Amniotic stem cell (primary cell): ENCODE measurements at regions not wholly inside any gene's neighbourhood (a gene's known extent, or its start where the extent isn't known, plus 50 kb on each side); places are given as distances from the start of the nearest gene placed in this dataset.

Experiments used
- DNase-seq: peaks from one replicate; lab custom pipeline; 2025; lab: John Stamatoyannopoulos, UW

GRCh38 chr9:106602344-106602743 is 260.6 kb upstream of the ZNF462 start:
- no peak for DNase-seq

- DNase-seq: no peak
These were observed 249.7 kb upstream of the ZNF462 start for GRCh38 chr9:106613250-106613737.

- DNase-seq: no peak
These were observed 247.7 kb upstream of the ZNF462 start for GRCh38 chr9:106615118-106615889.

DNA sequence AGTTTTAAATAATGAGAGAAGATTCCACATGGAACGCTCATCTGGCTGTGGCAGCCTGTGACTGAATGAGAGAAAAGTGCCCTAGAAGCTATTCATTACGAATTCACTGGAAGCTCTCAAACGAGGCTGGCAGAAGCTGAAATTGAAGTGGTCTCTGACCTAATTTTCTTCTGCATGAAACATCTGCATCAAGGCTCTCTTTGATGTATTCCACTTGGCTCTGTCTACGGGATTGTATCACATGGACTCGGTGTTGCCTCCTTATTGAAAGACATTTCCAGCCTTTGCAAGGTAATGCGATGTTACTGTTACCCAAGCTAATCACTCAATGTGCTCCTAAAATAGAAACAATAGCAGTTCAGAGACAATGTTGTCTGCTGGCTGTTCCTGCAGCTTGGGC is 246.9 kb upstream of the ZNF462 start:
- no peak for DNase-seq

DNA sequence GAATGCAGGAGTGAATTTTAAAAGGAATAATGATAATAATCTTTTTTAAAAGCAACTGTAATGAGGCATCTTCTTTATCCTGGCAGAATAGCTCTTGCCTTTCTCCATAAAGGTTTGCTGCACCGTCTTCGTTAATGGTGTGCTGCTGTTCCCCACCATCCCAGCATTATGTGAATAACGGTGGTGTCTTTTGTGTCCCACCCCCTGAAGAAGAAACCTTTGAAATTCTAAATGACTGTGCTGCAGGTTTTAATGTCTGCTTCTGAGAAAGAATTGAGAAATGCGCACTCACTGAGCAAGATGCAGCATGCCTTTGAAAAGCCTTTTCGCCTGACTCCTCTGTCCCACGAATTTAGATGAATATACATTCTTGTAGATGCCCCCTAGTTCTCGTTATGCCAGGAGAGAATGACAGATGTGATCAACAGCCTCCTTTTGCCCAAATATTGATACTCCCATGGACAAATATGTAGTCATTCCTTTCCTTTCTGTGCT is 246.1 kb upstream of the ZNF462 start:
- DNase-seq: no peak

DNA sequence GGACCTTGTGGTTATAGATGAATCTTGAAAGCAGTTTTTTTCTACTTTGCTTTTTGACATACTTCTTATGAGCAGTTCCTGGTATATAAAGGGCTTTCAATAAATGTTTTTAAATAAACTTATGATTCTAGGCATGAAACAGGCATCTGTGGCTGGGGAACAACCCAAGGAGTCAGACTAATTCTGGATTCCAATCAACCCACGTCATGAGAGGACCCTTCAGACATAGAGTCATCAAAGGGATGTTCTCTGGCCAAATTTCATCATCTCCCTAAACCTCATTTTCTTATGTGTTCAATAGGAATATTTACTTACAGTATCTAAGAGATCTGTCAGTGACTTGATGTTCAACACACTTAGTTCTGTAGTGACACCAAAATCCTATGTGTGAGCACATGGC is 243.8 kb upstream of the ZNF462 start:
- DNase-seq: no peak

DNA sequence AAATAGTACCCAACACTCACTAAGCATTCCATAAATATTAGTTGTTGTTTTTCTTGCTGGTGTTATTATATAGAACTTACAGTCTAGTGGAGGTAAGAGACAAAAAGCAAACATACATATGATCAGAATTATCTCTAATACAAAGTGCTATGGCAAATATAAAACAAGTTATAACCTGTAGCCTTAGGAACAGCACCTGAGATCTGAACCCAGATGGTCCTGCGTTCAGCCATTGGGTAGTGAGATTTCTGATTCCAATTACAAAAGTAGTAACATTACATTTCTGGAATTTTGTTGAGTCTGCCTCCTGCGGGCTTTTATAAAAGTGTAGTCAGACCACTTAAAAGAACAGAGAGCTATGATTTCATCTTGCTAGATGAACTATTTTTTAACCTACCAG is 242.9 kb upstream of the ZNF462 start:
- no peak for DNase-seq

DNA sequence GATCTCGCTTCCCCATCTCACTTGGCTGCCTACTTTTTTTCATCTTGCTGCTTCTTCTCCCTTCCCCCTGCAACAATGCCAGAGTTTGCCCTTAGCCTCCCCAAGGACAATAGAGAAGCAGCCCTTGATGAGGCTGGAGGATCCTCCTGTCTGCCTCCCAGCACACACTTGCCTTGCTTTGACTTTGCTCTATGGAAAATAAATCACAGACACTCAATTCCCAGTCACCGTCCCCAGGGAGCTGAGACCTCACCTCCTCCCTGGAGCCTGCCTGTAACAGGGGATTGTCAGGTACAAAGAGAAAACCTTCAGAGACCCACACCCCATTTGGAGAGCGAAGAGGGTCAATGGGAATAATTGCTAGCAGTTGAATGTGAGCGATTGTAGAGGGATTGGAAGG is 242.1 kb upstream of the ZNF462 start:
- no peak for DNase-seq

- DNase-seq: no peak
These were observed 241.4 kb upstream of the ZNF462 start for GRCh38 chr9:106621313-106622163.

DNA sequence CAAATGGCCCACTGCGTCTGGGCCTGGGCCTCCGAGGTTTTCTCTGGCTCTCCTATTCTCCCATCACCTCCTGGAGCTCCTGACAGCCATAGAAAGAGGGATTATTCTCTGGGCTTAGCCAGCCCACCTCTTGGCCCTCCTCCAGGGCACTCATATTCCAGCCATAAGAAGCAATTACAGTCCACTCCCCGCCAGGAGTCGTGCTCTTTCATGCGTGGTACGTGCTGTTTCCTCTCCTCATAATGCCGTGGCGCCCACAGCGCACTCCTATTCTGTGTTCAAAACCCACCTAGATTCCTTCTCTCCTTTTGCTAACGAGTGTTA is 240.8 kb upstream of the ZNF462 start:
- DNase-seq: no peak

GRCh38 chr9:106623558-106623957 is 239.4 kb upstream of the ZNF462 start:
- DNase-seq: no peak

- no peak for DNase-seq
These were observed 237.6 kb upstream of the ZNF462 start for GRCh38 chr9:106625259-106625789.

GRCh38 chr9:106626936-106627335 is 236.0 kb upstream of the ZNF462 start:
- DNase-seq: no peak

DNA sequence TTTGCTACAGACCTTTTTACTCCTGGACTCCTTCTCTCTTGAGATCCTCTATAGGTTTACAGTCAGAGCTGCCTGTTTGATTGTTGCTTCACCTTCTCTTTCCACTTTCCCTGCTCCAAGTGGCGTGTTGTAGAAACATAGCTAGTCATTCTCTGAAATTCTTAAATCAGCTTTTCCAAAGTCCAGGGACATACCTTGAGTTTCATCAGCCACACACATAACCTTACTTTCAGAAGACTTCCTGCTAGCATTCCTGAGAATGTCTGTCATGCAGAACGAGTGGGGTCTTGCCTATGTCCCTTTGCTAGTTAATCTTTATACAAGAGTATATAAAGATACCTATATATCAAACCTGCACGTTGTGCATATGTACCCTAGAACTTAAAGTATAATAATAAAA is 230.3 kb upstream of the ZNF462 start:
- no peak for DNase-seq

- DNase-seq: no peak
These were observed 228.8 kb upstream of the ZNF462 start for GRCh38 chr9:106634183-106634582.

DNA sequence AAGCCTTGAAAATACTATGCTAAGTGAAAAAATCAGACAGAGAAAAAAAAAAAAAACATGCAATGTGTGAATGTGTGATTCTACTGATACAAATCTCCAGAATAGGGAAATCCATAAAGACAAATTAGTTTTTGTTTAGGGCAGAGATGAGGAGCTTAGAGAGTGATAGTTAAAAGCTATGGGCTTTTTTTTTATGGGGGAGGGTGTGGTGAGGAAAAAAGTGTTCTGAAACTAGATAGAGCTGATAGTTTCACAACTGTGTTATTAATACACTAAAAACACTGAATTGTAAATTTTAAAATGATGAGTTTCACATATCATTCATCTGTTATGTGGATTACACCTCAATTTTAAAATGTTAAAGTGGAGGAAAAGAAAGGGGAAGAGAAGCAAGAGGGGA is 228.3 kb upstream of the ZNF462 start:
- no peak for DNase-seq

GRCh38 chr9:106637486-106637885 is 225.5 kb upstream of the ZNF462 start:
- no peak for DNase-seq

DNA sequence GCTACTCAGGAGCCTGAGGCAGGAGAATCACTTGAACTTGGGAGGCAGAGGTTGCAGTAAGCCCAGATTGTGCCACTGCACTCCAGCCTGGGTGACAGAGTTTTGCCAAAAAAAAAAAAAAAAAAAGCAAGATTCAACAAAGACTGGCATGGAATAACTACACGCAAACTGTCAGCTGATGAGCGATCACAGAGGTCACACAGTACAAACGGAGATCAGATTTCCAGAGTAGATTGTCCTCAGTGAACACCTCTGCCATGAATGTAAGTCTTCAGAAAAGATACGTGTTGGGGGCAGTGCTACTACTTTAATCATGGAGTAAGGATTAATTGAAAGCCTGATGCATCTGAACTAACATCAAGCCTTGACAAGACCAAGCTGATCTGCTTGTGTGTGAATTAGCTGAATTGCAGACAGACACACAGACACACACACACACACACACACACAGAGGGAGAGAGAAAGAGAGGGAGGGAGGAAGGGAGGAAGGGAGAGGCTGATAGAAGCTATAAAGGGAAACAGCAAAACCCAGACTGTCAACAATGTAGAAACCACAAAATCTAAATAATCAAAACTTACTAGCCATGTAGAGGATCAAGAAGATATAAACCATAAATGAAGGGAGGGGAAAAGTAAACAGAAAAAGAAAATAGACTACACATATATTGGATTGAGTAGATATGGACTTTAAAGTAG is 222.9 kb upstream of the ZNF462 start:
- no peak for DNase-seq

GRCh38 chr9:106643211-106643930 is 219.6 kb upstream of the ZNF462 start:
- no peak for DNase-seq

GRCh38 chr9:106644661-106645060 is 218.3 kb upstream of the ZNF462 start:
- no peak for DNase-seq

DNA sequence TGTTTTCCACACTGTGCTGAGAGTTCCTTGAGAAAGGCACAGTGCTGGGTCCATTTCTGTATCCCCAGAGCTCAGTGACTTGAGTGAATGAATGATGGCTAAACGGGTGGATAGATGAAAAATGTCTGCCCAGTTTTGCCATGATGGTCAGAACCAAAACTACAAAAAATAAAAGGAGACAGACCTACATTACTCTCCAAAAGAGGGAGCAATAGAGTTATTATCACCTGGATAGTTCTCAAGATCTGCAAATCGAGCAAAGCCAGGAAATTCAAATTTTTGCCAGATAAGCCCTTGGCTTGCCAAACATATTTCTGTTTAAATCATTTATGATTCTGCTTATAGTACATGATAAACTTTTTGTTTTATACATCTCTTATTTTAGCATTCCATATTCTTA is 214.2 kb upstream of the ZNF462 start:
- no peak for DNase-seq

- no peak for DNase-seq
These were observed 213.3 kb upstream of the ZNF462 start for GRCh38 chr9:106649664-106650063.
